BLaER1 (cell line): ENCODE measurements at regions not wholly inside any gene's neighbourhood (a gene's known extent, or its start where the extent isn't known, plus 50 kb on each side); places are given as distances from the start of the nearest gene placed in this dataset.

Experiments
- H3K27ac ChIP-seq: shearing (Covaris generic); formaldehyde crosslinking; 2 replicates; pipeline ENCODE4 v1.8.1; 2022
- H3K27me3 ChIP-seq: shearing (Covaris generic); formaldehyde crosslinking; 2 replicates; pipeline ENCODE4 v1.8.1; 2022
- H3K36me3 ChIP-seq: shearing (Covaris generic); formaldehyde crosslinking; 2 replicates; pipeline ENCODE4 v1.8.1; 2022
- H3K4me1 ChIP-seq: shearing (Covaris generic); formaldehyde crosslinking; 2 replicates; pipeline ENCODE4 v1.8.1; 2022
- H3K4me2 ChIP-seq: shearing (Covaris generic); formaldehyde crosslinking; 2 replicates; pipeline ENCODE4 v1.8.1; 2022
- H3K4me3 ChIP-seq: shearing (Covaris generic); formaldehyde crosslinking; 2 replicates; pipeline ENCODE4 v1.8.1; 2022
- H3K9ac ChIP-seq: shearing (Covaris generic); formaldehyde crosslinking; 2 replicates; pipeline ENCODE4 v1.8.1; 2022
- H3K9me3 ChIP-seq: shearing (Covaris generic); formaldehyde crosslinking; 2 replicates; pipeline ENCODE4 v1.8.1; 2022
- H4K20me1 ChIP-seq: shearing (Covaris generic); formaldehyde crosslinking; 2 replicates; pipeline ENCODE4 v1.8.1; 2022
- Cebpa-rat ChIP-seq: shearing (Covaris generic); IDR thresholded peaks from 2 replicates; pipeline ENCODE4 v1.8.1; 2022

- Histone ChIP-seq H4K20me1 (no peaks in the 10 kb centered on the region), H3K27ac (no peak overlapping the region), H3K27me3 (no peaks in the 10 kb centered on the region), H3K4me2 (no peak overlapping the region), H3K4me3 (no peak overlapping the region), H3K36me3 (no peaks in the 10 kb centered on the region), H3K9me3 (peaks cover 23% of the 10 kb centered on the region), H3K4me1 (no peaks in the 10 kb centered on the region), H3K9ac (no peak overlapping the region)
- TF ChIP-seq Cebpa-rat = no peak
Observed at GRCh38 chr2:121858369-121858768, 102.9 kb downstream of the TSN start.

GRCh38 chr2:121858847-121859246 is 103.4 kb downstream of the TSN start:
- no peaks in the 10 kb centered on the region for H3K27me3 ChIP-seq
- H3K9me3 ChIP-seq = peaks cover 18% of the 10 kb centered on the region
- no peak overlapping the region for H3K9ac ChIP-seq
- no peak for TF ChIP-seq Cebpa-rat
- no peak overlapping the region for H3K27ac ChIP-seq
- H3K4me3 ChIP-seq = no peak overlapping the region
- H3K4me1 ChIP-seq = no peaks in the 10 kb centered on the region
- no peaks in the 10 kb centered on the region for H4K20me1 ChIP-seq
- no peaks in the 10 kb centered on the region for H3K36me3 ChIP-seq
- H3K4me2 ChIP-seq = no peak overlapping the region

GRCh38 chr2:121860033-121860757 is 104.7 kb downstream of the TSN start:
- Histone ChIP-seq H3K9me3 (peaks cover 5% of the 10 kb centered on the region), H4K20me1 (no peaks in the 10 kb centered on the region), H3K4me1 (no peaks in the 10 kb centered on the region), H3K4me3 (no peak overlapping the region), H3K36me3 (no peaks in the 10 kb centered on the region), H3K4me2 (no peak overlapping the region), H3K27ac (no peak overlapping the region), H3K27me3 (no peaks in the 10 kb centered on the region), H3K9ac (no peak overlapping the region)
- no peak for TF ChIP-seq Cebpa-rat

- Histone ChIP-seq H4K20me1 (no peaks in the 10 kb centered on the region), H3K9ac (no peak overlapping the region), H3K4me3 (no peak overlapping the region), H3K36me3 (no peaks in the 10 kb centered on the region), H3K9me3 (peaks cover 1% of the 10 kb centered on the region; the same call in 1 of the 2 replicates), H3K27ac (no peak overlapping the region), H3K4me1 (no peaks in the 10 kb centered on the region), H3K4me2 (no peak overlapping the region), H3K27me3 (no peaks in the 10 kb centered on the region)
- TF ChIP-seq Cebpa-rat = no peak
Observed at GRCh38 chr2:121860758-121861227, 105.3 kb downstream of the TSN start.

GRCh38 chr2:121862286-121862685 is 106.8 kb downstream of the TSN start:
- H3K4me2 ChIP-seq = no peak overlapping the region
- H3K9me3 ChIP-seq = no peaks in the 10 kb centered on the region
- H3K4me3 ChIP-seq = no peak overlapping the region
- H3K36me3 ChIP-seq = no peaks in the 10 kb centered on the region
- no peak overlapping the region for H3K9ac ChIP-seq
- no peaks in the 10 kb centered on the region for H3K27me3 ChIP-seq
- H4K20me1 ChIP-seq = no peaks in the 10 kb centered on the region
- no peak overlapping the region for H3K27ac ChIP-seq
- no peak for TF ChIP-seq Cebpa-rat
- no peaks in the 10 kb centered on the region for H3K4me1 ChIP-seq

- H4K20me1 ChIP-seq = no peaks in the 10 kb centered on the region
- TF ChIP-seq Cebpa-rat = no peak
- H3K4me2 ChIP-seq = no peak overlapping the region
- no peak overlapping the region for H3K4me3 ChIP-seq
- no peak overlapping the region for H3K9ac ChIP-seq
- no peaks in the 10 kb centered on the region for H3K9me3 ChIP-seq
- no peaks in the 10 kb centered on the region for H3K36me3 ChIP-seq
- no peaks in the 10 kb centered on the region for H3K27me3 ChIP-seq
- H3K4me1 ChIP-seq = no peaks in the 10 kb centered on the region
- H3K27ac ChIP-seq = no peak overlapping the region
Observed at GRCh38 chr2:121865914-121866313, 110.5 kb downstream of the TSN start.

- Histone ChIP-seq H3K9ac (no peak overlapping the region), H3K27ac (no peak overlapping the region), H4K20me1 (no peaks in the 10 kb centered on the region), H3K36me3 (no peaks in the 10 kb centered on the region), H3K4me1 (no peaks in the 10 kb centered on the region), H3K27me3 (no peaks in the 10 kb centered on the region), H3K9me3 (no peaks in the 10 kb centered on the region), H3K4me2 (no peak overlapping the region), H3K4me3 (no peak overlapping the region)
- no peak for TF ChIP-seq Cebpa-rat
Observed at GRCh38 chr2:121866789-121867188, 111.3 kb downstream of the TSN start.

GRCh38 chr2:121868652-121869051 is 113.2 kb downstream of the TSN start:
- Histone ChIP-seq H3K27me3 (no peaks in the 10 kb centered on the region), H3K9me3 (no peaks in the 10 kb centered on the region), H3K36me3 (no peaks in the 10 kb centered on the region), H3K9ac (no peak overlapping the region), H3K4me3 (no peak overlapping the region), H3K4me1 (no peaks in the 10 kb centered on the region), H4K20me1 (no peaks in the 10 kb centered on the region), H3K4me2 (no peak overlapping the region), H3K27ac (no peak overlapping the region)
- TF ChIP-seq Cebpa-rat = no peak

- no peaks in the 10 kb centered on the region for H3K36me3 ChIP-seq
- no peak overlapping the region for H3K9ac ChIP-seq
- no peaks in the 10 kb centered on the region for H3K4me1 ChIP-seq
- no peaks in the 10 kb centered on the region for H3K9me3 ChIP-seq
- H3K4me3 ChIP-seq = no peak overlapping the region
- H3K4me2 ChIP-seq = no peak overlapping the region
- no peak overlapping the region for H3K27ac ChIP-seq
- no peaks in the 10 kb centered on the region for H4K20me1 ChIP-seq
- no peak for TF ChIP-seq Cebpa-rat
- H3K27me3 ChIP-seq = no peaks in the 10 kb centered on the region
Observed at GRCh38 chr2:121869363-121869762, 113.9 kb downstream of the TSN start.

- H3K4me1 ChIP-seq = no peaks in the 10 kb centered on the region
- no peak overlapping the region for H3K9ac ChIP-seq
- H3K27ac ChIP-seq = no peak overlapping the region
- H4K20me1 ChIP-seq = no peaks in the 10 kb centered on the region
- H3K4me3 ChIP-seq = no peak overlapping the region
- H3K4me2 ChIP-seq = no peak overlapping the region
- TF ChIP-seq Cebpa-rat = no peak
- no peaks in the 10 kb centered on the region for H3K36me3 ChIP-seq
- no peaks in the 10 kb centered on the region for H3K27me3 ChIP-seq
- H3K9me3 ChIP-seq = no peaks in the 10 kb centered on the region
Observed at GRCh38 chr2:121869873-121870272, 114.4 kb downstream of the TSN start.

GRCh38 chr2:121872651-121873050 is 117.2 kb downstream of the TSN start:
- no peak overlapping the region for H3K4me3 ChIP-seq
- no peaks in the 10 kb centered on the region for H3K9me3 ChIP-seq
- H3K9ac ChIP-seq = no peak overlapping the region
- no peaks in the 10 kb centered on the region for H4K20me1 ChIP-seq
- TF ChIP-seq Cebpa-rat = no peak
- H3K4me2 ChIP-seq = no peak overlapping the region
- H3K4me1 ChIP-seq = no peaks in the 10 kb centered on the region
- H3K27ac ChIP-seq = no peak overlapping the region
- no peaks in the 10 kb centered on the region for H3K36me3 ChIP-seq
- H3K27me3 ChIP-seq = no peaks in the 10 kb centered on the region
